ENCODE measurements at regions not wholly inside any gene's neighbourhood (a gene's known extent, or its start where the extent isn't known, plus 50 kb on each side); places are given as distances from the start of the nearest gene placed in this dataset.

- TF ChIP-seq ZNF549 (CRISPR knock-in tag; IDR thresholded peaks at IDR 0.05) (no peak), HINFP (CRISPR knock-in tag; IDR thresholded peaks at IDR 0.05; ENCODE audit: low read depth) (no peak), PRPF4 (IDR thresholded peaks at IDR 0.05; ENCODE audit: low read depth, low read length, poor library complexity, severe bottlenecking) (no peak), TFE3 (CRISPR knock-in tag; IDR thresholded peaks at IDR 0.05) (no peak), NFYB (CRISPR knock-in tag; IDR thresholded peaks at IDR 0.05) (no peak), THRA (CRISPR knock-in tag; IDR thresholded peaks at IDR 0.05; ENCODE audit: borderline replicate concordance) (no peak), POLR2A (IDR thresholded peaks at IDR 0.05; ENCODE audit: insufficient read depth in 1 of 2, low read depth in 2 of 2, low read length in 2 of 2) (no peak), SNAI1 (CRISPR knock-in tag; IDR thresholded peaks at IDR 0.05; ENCODE audit: borderline replicate concordance) (no peak)
- TF ChIP-seq, protein P1, sequence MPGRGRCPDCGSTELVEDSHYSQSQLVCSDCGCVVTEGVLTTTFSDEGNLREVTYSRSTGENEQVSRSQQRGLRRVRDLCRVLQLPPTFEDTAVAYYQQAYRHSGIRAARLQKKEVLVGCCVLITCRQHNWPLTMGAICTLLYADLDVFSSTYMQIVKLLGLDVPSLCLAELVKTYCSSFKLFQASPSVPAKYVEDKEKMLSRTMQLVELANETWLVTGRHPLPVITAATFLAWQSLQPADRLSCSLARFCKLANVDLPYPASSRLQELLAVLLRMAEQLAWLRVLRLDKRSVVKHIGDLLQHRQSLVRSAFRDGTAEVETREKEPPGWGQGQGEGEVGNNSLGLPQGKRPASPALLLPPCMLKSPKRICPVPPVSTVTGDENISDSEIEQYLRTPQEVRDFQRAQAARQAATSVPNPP (CRISPR knock-in tag; IDR thresholded peaks at IDR 0.05), result no peak
These were observed 1214.0 kb downstream of the BRD1 start for GRCh38 chr22:48613566-48614200.

Measured in HepG2 (cell line).